A549 (cell line): ENCODE measurements at regions not wholly inside any gene's neighbourhood (a gene's known extent, or its start where the extent isn't known, plus 50 kb on each side); places are given as distances from the start of the nearest gene placed in this dataset.

ENCODE experiments used
- ATAC-seq, 2 experiments: fragments of 200-7000 bp in 1 of 2; fragments of >200 bp in 1 of 2; cut with Nextera tagmentation in 1 of 2; cut with Tn5 transposase in 1 of 2; 3 replicates each; pipeline versions ENCODE4 v1.8.0 to v1.9.1; 2018 to 2020; ENCODE audit warnings: mild to moderate bottlenecking in 1 of 2, moderate library complexity in 1 of 2
- CTCF ChIA-PET: fragments of 300-600 bp; sonication (Branson Sonifier 250); formaldehyde crosslinking; extraction: SDS; loops from one replicate; lab custom pipeline; 2021; ENCODE audit warnings: antibody characterized with exemption, inconsistent platforms; lab: Yijun Ruan, JAX
- POLR2A ChIA-PET: fragments of 350-600 bp; formaldehyde crosslinking; extraction: SDS; loops from one replicate; lab custom pipeline; 2021; ENCODE audit warnings: antibody characterized with exemption, inconsistent platforms; lab: Yijun Ruan, JAX
- DNase-seq, 2 experiments: peaks; one replicate each; pipeline versions ENCODE4 v3.0.0 to v3.0.0-alpha.2; 2011 to 2016; ENCODE audit warnings: low read depth in 1 of 2, low spot score in 1 of 2
- FAIRE-seq: peaks from 2 replicates; lab custom pipeline; 2011; peaks lifted over from hg19 to GRCh38; lab: Jason Lieb, UNC
- H3K27ac ChIP-seq, 2 experiments: fragments of >200 bp; sonication (Bioruptor Twin); formaldehyde crosslinking; 3 replicates each; pipeline ENCODE4 v1.5.1; 2016 to 2017
- H3K4me1 ChIP-seq: fragments of >200 bp; sonication (Bioruptor Twin); formaldehyde crosslinking; 3 replicates; pipeline ENCODE4 v1.6.1; 2016
- H3K4me2 ChIP-seq: fragments of >200 bp; sonication (Bioruptor Twin); formaldehyde crosslinking; 3 replicates; pipeline ENCODE4 v1.6.1; 2016
- H3K4me3 ChIP-seq: fragments of >200 bp; sonication (Bioruptor Twin); formaldehyde crosslinking; 3 replicates; pipeline ENCODE4 v1.5.1; 2016
- H3K9me3 ChIP-seq: fragments of >200 bp; sonication (Bioruptor Twin); formaldehyde crosslinking; 3 replicates; pipeline ENCODE4 v1.6.1; 2016
- BHLHE40 ChIP-seq: IDR thresholded peaks from 2 replicates; pipeline ENCODE4 v1.6.1; 2012; ENCODE audit warnings: low read depth, low read length, inconsistent platforms
- CBX2 ChIP-seq: fragments of 200-600 bp; sonication (generic); IDR thresholded peaks from 2 replicates; pipeline ENCODE4 v1.6.1; 2016; ENCODE audit warnings: low read depth, mild to moderate bottlenecking, borderline replicate concordance
- CEBPB ChIP-seq, 2 experiments: fragments of >200 bp in 1 of 2; sonication (Bioruptor Twin) in 1 of 2; formaldehyde crosslinking in 1 of 2; IDR thresholded peaks; 2 replicates each; pipeline ENCODE4 v1.6.1; 2012 to 2016
- CHD2 ChIP-seq: fragments of 150-350 bp; IDR thresholded peaks from 2 replicates; pipeline ENCODE4 v1.6.1; 2014; ENCODE audit warnings: low read length; ENCODE audit not compliant: partially characterized antibody
- EHMT2 ChIP-seq: fragments of 200-600 bp; sonication (generic); IDR thresholded peaks from 2 replicates; pipeline ENCODE4 v1.6.1; 2016; ENCODE audit warnings: antibody characterized with exemption, low read depth, mild to moderate bottlenecking, moderate library complexity
- ESRRA ChIP-seq: fragments of 150-350 bp; IDR thresholded peaks from 2 replicates; pipeline ENCODE4 v1.6.1; 2014; ENCODE audit warnings: mild to moderate bottlenecking, low read length, borderline replicate concordance
- FOSL2 ChIP-seq, 2 experiments: fragments of 450-650 bp in 1 of 2; fragments of >200 bp in 1 of 2; sonication (Bioruptor Twin) in 1 of 2; formaldehyde crosslinking; IDR thresholded peaks; 2 replicates each; pipeline versions ENCODE4 v1.5.0 to v1.6.1; 2016 to 2020; ENCODE audit warnings: mild to moderate bottlenecking in 1 of 2, moderate library complexity in 1 of 2
- GATA3 ChIP-seq: IDR thresholded peaks from 2 replicates; pipeline ENCODE4 v1.6.1; 2012; ENCODE audit warnings: borderline replicate concordance
- HOXB5 ChIP-seq: fragments of 250-450 bp; sonication (Bioruptor Pico); IDR thresholded peaks from 2 replicates; pipeline ENCODE4 v1.5.0; 2020; ENCODE audit warnings: mild to moderate bottlenecking, moderate library complexity
- JUN ChIP-seq, 2 experiments: fragments of >200 bp; sonication (Bioruptor Twin); formaldehyde crosslinking; IDR thresholded peaks; 2 replicates in 1 of 2; 3 replicates in 1 of 2; pipeline ENCODE4 v1.6.1; 2016 to 2017
- KDM5A ChIP-seq: fragments of 200-600 bp; sonication (generic); IDR thresholded peaks from 2 replicates; pipeline ENCODE4 v1.6.1; 2016; ENCODE audit warnings: antibody characterized with exemption, mild to moderate bottlenecking
- MAFK ChIP-seq: fragments of 450-650 bp; IDR thresholded peaks from 2 replicates; pipeline ENCODE4 v1.6.1; 2014; ENCODE audit not compliant: partially characterized antibody
- MYC ChIP-seq: IDR thresholded peaks from 2 replicates; pipeline ENCODE4 v1.6.1; 2012; ENCODE audit warnings: mild to moderate bottlenecking, inconsistent platforms, low read length, improper control_type of control experiment, borderline replicate concordance
- PHF8 ChIP-seq: fragments of 200-600 bp; sonication (generic); IDR thresholded peaks from 2 replicates; pipeline ENCODE4 v1.6.1; 2016; ENCODE audit warnings: low read depth, mild to moderate bottlenecking, antibody characterized with exemption, moderate library complexity, borderline replicate concordance
- POLR2A ChIP-seq: IDR thresholded peaks from 2 replicates; pipeline ENCODE4 v1.6.1; 2012; ENCODE audit warnings: mild to moderate bottlenecking, low read length
- POLR2AphosphoS2 ChIP-seq: conservative IDR thresholded peaks from 2 replicates; pipeline ENCODE4 v1.6.1; 2012; ENCODE audit warnings: low read length, improper control_type of control experiment, inconsistent platforms
- RARB ChIP-seq: fragments of 250-450 bp; sonication (Bioruptor Pico); IDR thresholded peaks from 2 replicates; pipeline ENCODE4 v1.8.0; 2021; ENCODE audit warnings: mild to moderate bottlenecking, moderate library complexity
- RCOR1 ChIP-seq: fragments of 150-350 bp; IDR thresholded peaks from 2 replicates; pipeline ENCODE4 v1.6.1; 2014; ENCODE audit warnings: antibody characterized with exemption, low read length, low read depth
- SREBF2 ChIP-seq: fragments of 450-650 bp; IDR thresholded peaks from 2 replicates; pipeline ENCODE4 v1.6.1; 2014; ENCODE audit warnings: mild to moderate bottlenecking, moderate library complexity
- TFCP2L1 ChIP-seq: fragments of 250-450 bp; sonication (Bioruptor Pico); IDR thresholded peaks from 2 replicates; pipeline ENCODE4 v1.5.0; 2021; ENCODE audit warnings: mild to moderate bottlenecking
- ZC3H11A ChIP-seq: fragments of 450-650 bp; IDR thresholded peaks from 2 replicates; pipeline ENCODE4 v1.6.1; 2014; ENCODE audit warnings: antibody characterized with exemption, mild to moderate bottlenecking
- WGBS: methylation state at CpG from one replicate; pipeline ENCODE4 v1.1.6; 2017; ENCODE audit errors: missing lambda C conversion rate; 5-methylcytosine and 5-hydroxymethylcytosine counted together
- TF ChIP-seq, protein P1 (sequence below): fragments of 250-450 bp; sonication (Bioruptor Pico); IDR thresholded peaks from 2 replicates; pipeline ENCODE4 v1.5.0; 2020; ENCODE audit warnings: low read depth, mild to moderate bottlenecking, moderate library complexity
- TF ChIP-seq, protein P2 (sequence below): IDR thresholded peaks from 2 replicates; pipeline ENCODE4 v1.6.1; 2012
- TF ChIP-seq, protein P3 (sequence below): IDR thresholded peaks from 2 replicates; pipeline ENCODE4 v1.6.1; 2012
- TF ChIP-seq, protein P4 (sequence below): fragments of >200 bp; sonication (Bioruptor Twin); formaldehyde crosslinking; IDR thresholded peaks from 3 replicates; pipeline ENCODE4 v1.6.1; 2016
- TF ChIP-seq, protein P5 (sequence below): fragments of 200-600 bp; sonication (generic); IDR thresholded peaks from 2 replicates; pipeline ENCODE4 v1.6.1; 2016; ENCODE audit warnings: antibody characterized with exemption, mild to moderate bottlenecking, moderate library complexity
- TF ChIP-seq, protein P6 (sequence below): fragments of >200 bp; sonication (Bioruptor Twin); formaldehyde crosslinking; IDR thresholded peaks from 3 replicates; pipeline ENCODE4 v1.5.1; 2016

DNA sequence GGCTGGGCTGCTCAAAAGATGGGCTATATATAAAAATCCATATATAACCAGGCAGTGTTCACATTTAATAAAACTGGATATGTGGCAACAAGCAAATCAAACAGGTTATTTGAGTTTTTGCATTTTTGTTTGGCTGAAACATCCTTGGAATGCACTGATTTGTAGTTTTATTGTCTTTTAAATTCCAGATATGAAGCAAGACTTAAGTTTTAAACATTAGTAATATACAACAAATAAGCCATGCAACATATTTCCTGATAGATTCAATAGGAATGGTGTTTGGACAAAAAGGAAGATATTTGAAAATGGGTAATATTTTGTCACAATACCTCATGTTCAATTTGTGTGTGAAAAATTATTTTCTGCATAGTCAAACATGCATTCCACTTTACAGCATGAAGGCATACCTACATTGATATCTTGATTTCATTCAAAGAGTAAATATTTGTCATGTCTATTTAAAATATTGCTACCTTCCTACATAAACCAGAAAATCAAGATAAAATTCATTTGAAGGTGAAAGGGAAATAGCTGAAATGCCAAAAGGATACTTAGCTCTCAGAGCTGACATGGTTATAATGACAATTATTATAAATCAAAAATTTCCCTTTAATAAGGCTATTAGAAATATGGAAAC, 132.3 kb upstream of the NETO1 start:
- Histone ChIP-seq H3K4me3 (no peak overlapping the region), H3K4me1 (no peaks in the 10 kb centered on the region), H3K4me2 (no peak overlapping the region), H3K9me3 (no peaks in the 10 kb centered on the region), H3K27ac (no peak overlapping the region)
- no peak for FAIRE-seq
- TF ChIP-seq, protein P1, sequence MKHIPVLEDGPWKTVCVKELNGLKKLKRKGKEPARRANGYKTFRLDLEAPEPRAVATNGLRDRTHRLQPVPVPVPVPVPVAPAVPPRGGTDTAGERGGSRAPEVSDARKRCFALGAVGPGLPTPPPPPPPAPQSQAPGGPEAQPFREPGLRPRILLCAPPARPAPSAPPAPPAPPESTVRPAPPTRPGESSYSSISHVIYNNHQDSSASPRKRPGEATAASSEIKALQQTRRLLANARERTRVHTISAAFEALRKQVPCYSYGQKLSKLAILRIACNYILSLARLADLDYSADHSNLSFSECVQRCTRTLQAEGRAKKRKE (CRISPR knock-in tag), result no peak
- TF ChIP-seq POLR2A (no peak), ESRRA (no peak), HOXB5 (CRISPR knock-in tag) (no peak), MAFK (no peak), ZC3H11A (no peak)
- TF ChIP-seq, protein P2, sequence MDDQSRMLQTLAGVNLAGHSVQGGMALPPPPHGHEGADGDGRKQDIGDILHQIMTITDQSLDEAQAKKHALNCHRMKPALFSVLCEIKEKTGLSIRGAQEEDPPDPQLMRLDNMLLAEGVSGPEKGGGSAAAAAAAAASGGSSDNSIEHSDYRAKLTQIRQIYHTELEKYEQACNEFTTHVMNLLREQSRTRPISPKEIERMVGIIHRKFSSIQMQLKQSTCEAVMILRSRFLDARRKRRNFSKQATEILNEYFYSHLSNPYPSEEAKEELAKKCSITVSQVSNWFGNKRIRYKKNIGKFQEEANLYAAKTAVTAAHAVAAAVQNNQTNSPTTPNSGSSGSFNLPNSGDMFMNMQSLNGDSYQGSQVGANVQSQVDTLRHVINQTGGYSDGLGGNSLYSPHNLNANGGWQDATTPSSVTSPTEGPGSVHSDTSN, result no peak
- CTCF ChIA-PET, result no interaction called here
- DNase-seq, result no peak
- ATAC-seq, result no peak
- POLR2A ChIA-PET, result no interaction called here

DNA sequence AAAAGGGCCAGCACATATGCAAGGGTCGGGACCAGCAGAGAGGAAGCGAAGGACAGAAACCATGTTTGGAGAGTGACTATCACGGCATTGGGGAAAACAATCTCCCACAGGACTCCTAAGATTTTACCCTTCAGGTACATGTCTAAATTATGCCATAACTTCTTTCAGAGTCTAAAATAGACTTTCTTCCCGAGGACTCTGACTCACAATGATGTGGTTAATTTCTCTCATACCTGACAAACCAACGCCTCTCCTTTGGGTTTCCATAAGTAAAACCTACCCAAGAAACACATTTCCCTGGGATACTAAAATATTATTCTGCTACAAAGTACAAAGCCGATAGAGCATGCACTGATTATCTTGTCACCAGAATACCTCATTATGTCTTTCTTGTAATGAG, 127.8 kb upstream of the NETO1 start:
- no peak for FAIRE-seq
- 42% methylated on average over 6 of the region's 6 CpGs for WGBS
- Histone ChIP-seq H3K9me3 (no peaks in the 10 kb centered on the region), H3K27ac (no peak overlapping the region), H3K4me3 (no peak overlapping the region), H3K4me1 (no peaks in the 10 kb centered on the region), H3K4me2 (no peak overlapping the region)
- no peak for DNase-seq
- ChIA-PET POLR2A (no interaction called here), CTCF (no interaction called here)
- no peak for ATAC-seq
- TF ChIP-seq ZC3H11A (no peak), MAFK (no peak), RCOR1 (no peak), PHF8 (no peak), CBX2 (no peak), EHMT2 (no peak), RARB (CRISPR knock-in tag) (no peak), KDM5A (no peak), TFCP2L1 (CRISPR knock-in tag) (no peak), FOSL2 (IDR thresholded peaks at IDR 0.05) (no peak), FOSL2 (CRISPR knock-in tag; IDR thresholded peaks at IDR 0.05) (no peak), CEBPB (IDR thresholded peaks at IDR 0.05) (no peak), MYC (no peak), BHLHE40 (no peak), POLR2AphosphoS2 (no peak), GATA3 (no peak)
- TF ChIP-seq, protein P3, sequence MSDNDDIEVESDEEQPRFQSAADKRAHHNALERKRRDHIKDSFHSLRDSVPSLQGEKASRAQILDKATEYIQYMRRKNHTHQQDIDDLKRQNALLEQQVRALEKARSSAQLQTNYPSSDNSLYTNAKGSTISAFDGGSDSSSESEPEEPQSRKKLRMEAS, result no peak
- TF ChIP-seq, protein P4, sequence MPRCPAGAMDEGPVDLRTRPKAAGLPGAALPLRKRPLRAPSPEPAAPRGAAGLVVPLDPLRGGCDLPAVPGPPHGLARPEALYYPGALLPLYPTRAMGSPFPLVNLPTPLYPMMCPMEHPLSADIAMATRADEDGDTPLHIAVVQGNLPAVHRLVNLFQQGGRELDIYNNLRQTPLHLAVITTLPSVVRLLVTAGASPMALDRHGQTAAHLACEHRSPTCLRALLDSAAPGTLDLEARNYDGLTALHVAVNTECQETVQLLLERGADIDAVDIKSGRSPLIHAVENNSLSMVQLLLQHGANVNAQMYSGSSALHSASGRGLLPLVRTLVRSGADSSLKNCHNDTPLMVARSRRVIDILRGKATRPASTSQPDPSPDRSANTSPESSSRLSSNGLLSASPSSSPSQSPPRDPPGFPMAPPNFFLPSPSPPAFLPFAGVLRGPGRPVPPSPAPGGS, result no peak

DNA sequence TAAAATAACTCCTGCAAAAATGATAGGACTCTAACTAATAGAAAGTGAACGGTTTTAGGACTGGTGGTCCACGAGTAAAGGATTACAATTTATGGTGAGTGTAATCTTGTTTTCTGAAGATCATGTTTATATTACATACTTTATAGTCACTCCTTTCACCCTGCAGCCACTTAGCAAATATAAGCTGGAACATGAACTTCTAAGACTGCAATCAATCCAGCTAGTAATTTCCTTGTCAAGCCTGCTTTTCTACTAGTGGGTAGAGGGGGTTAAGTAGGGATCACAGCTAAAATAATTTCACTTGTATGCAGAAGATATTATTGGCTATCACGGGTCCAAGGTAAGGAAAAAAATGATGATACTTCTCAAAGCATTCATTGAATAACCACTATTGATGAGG, 125.5 kb upstream of the NETO1 start:
- WGBS, result 28% methylated on average over 3 of the region's 3 CpGs
- Histone ChIP-seq H3K4me2 (no peak overlapping the region), H3K4me1 (no peaks in the 10 kb centered on the region), H3K9me3 (no peaks in the 10 kb centered on the region), H3K4me3 (no peak overlapping the region), H3K27ac (no peak overlapping the region)
- no peak for FAIRE-seq
- ATAC-seq, result no peak
- POLR2A ChIA-PET, result no interaction called here
- CTCF ChIA-PET, result no interaction called here
- no peak for DNase-seq
- TF ChIP-seq, protein P5, sequence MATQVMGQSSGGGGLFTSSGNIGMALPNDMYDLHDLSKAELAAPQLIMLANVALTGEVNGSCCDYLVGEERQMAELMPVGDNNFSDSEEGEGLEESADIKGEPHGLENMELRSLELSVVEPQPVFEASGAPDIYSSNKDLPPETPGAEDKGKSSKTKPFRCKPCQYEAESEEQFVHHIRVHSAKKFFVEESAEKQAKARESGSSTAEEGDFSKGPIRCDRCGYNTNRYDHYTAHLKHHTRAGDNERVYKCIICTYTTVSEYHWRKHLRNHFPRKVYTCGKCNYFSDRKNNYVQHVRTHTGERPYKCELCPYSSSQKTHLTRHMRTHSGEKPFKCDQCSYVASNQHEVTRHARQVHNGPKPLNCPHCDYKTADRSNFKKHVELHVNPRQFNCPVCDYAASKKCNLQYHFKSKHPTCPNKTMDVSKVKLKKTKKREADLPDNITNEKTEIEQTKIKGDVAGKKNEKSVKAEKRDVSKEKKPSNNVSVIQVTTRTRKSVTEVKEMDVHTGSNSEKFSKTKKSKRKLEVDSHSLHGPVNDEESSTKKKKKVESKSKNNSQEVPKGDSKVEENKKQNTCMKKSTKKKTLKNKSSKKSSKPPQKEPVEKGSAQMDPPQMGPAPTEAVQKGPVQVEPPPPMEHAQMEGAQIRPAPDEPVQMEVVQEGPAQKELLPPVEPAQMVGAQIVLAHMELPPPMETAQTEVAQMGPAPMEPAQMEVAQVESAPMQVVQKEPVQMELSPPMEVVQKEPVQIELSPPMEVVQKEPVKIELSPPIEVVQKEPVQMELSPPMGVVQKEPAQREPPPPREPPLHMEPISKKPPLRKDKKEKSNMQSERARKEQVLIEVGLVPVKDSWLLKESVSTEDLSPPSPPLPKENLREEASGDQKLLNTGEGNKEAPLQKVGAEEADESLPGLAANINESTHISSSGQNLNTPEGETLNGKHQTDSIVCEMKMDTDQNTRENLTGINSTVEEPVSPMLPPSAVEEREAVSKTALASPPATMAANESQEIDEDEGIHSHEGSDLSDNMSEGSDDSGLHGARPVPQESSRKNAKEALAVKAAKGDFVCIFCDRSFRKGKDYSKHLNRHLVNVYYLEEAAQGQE, result no peak
- TF ChIP-seq, protein P6, sequence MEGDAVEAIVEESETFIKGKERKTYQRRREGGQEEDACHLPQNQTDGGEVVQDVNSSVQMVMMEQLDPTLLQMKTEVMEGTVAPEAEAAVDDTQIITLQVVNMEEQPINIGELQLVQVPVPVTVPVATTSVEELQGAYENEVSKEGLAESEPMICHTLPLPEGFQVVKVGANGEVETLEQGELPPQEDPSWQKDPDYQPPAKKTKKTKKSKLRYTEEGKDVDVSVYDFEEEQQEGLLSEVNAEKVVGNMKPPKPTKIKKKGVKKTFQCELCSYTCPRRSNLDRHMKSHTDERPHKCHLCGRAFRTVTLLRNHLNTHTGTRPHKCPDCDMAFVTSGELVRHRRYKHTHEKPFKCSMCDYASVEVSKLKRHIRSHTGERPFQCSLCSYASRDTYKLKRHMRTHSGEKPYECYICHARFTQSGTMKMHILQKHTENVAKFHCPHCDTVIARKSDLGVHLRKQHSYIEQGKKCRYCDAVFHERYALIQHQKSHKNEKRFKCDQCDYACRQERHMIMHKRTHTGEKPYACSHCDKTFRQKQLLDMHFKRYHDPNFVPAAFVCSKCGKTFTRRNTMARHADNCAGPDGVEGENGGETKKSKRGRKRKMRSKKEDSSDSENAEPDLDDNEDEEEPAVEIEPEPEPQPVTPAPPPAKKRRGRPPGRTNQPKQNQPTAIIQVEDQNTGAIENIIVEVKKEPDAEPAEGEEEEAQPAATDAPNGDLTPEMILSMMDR, result no peak
- TF ChIP-seq RARB (CRISPR knock-in tag) (no peak), JUN (IDR thresholded peaks at IDR 0.05) (no peak), SREBF2 (no peak), EHMT2 (no peak), MAFK (no peak), CHD2 (no peak)
